Loucy (cell line): ENCODE measurements at regions not wholly inside any gene's neighbourhood (a gene's known extent, or its start where the extent isn't known, plus 50 kb on each side); places are given as distances from the start of the nearest gene placed in this dataset.

ENCODE experiments used
- CTCF ChIP-seq: fragments of 200-600 bp; sonication (generic); conservative IDR thresholded peaks from 2 replicates; pipeline ENCODE4 v1.5.1; 2014; ENCODE audit warnings: mild to moderate bottlenecking, antibody characterized with exemption, low read length
- EZH2phosphoT487 ChIP-seq: fragments of 200-600 bp; IDR thresholded peaks from 2 replicates; pipeline ENCODE4 v1.6.1; 2018; ENCODE audit warnings: antibody characterized with exemption, mild to moderate bottlenecking, moderate library complexity, borderline replicate concordance

GRCh38 chr12:58710901-58711300, 209.4 kb downstream of the LRIG3 start:
- TF ChIP-seq CTCF = no peak
- no peak for TF ChIP-seq EZH2phosphoT487
